ENCODE measurements at regions not wholly inside any gene's neighbourhood (a gene's known extent, or its start where the extent isn't known, plus 50 kb on each side); places are given as distances from the start of the nearest gene placed in this dataset.

- TF ChIP-seq CTCF (IDR thresholded peaks at IDR 0.05; ENCODE audit: low read depth, low read length) = no peak
- Histone ChIP-seq H3K27me3 (ENCODE audit: control insufficient read depth, insufficient read depth, low read length) (no peaks in the 10 kb centered on the region), H3K4me3 (ENCODE audit: low read depth, low read length) (no peak overlapping the region), H3K27ac (ENCODE audit: low read depth, low read length) (no peak overlapping the region), H3K9me3 (ENCODE audit: control insufficient read depth, insufficient read depth, low read length) (peaks cover 3% of the 10 kb centered on the region; the same call in 1 of the 2 replicates)
- no peak for DNase-seq (ENCODE audit: low read depth, low spot score)
- POLR2A ChIA-PET = interaction anchor here (1.2 kb wide), 2 partner anchors 252 to 787 kb away, joined by 3 to 5 read pairs; no protein-coding TSS in a partner anchor
- CTCF ChIA-PET = interaction anchor here (0.5 to 3.7 kb wide), 17 partner anchors 20 to 1232 kb away, joined by 3 to 30 read pairs (median 5); no protein-coding TSS in a partner anchor
Measured at GRCh38 chr3:106610362-106610959, 741.6 kb upstream of the CBLB start.

- ChIA-PET POLR2A (interaction anchor here (0.6 kb wide), 1 partner anchor 655 kb away, joined by 5 read pairs; no protein-coding TSS in a partner anchor), CTCF (interaction anchor here (3.2 to 3.7 kb wide), 2 partner anchors 454 to 507 kb away, joined by 18 to 30 read pairs; no protein-coding TSS in a partner anchor)
- no peak for DNase-seq (ENCODE audit: low read depth, low spot score)
- no peak overlapping the region for H3K27ac ChIP-seq (ENCODE audit: low read depth, low read length)
- no peak for TF ChIP-seq CTCF (IDR thresholded peaks at IDR 0.05; ENCODE audit: low read depth, low read length)
- no peak overlapping the region for H3K4me3 ChIP-seq (ENCODE audit: low read depth, low read length)
- H3K9me3 ChIP-seq (ENCODE audit: control insufficient read depth, insufficient read depth, low read length) = peaks cover 3% of the 10 kb centered on the region; the same call in 1 of the 2 replicates
- no peaks in the 10 kb centered on the region for H3K27me3 ChIP-seq (ENCODE audit: control insufficient read depth, insufficient read depth, low read length)
Measured at GRCh38 chr3:106611116-106611515, 742.3 kb upstream of the CBLB start.

- Histone ChIP-seq H3K27ac (ENCODE audit: low read depth, low read length) (no peak overlapping the region), H3K27me3 (ENCODE audit: control insufficient read depth, insufficient read depth, low read length) (no peaks in the 10 kb centered on the region), H3K9me3 (ENCODE audit: control insufficient read depth, insufficient read depth, low read length) (peaks cover 3% of the 10 kb centered on the region; the same call in 1 of the 2 replicates), H3K4me3 (ENCODE audit: low read depth, low read length) (no peak overlapping the region)
- no peak for DNase-seq (ENCODE audit: low read depth, low spot score)
- no peak for TF ChIP-seq CTCF (IDR thresholded peaks at IDR 0.05; ENCODE audit: low read depth, low read length)
- CTCF ChIA-PET = interaction anchor here (1.6 to 3.7 kb wide), 2 partner anchors 453 to 507 kb away, joined by 3 to 30 read pairs; no protein-coding TSS in a partner anchor
- POLR2A ChIA-PET = no interaction called here
Measured at GRCh38 chr3:106611841-106612240, 743.0 kb upstream of the CBLB start.

- Histone ChIP-seq H3K27ac (ENCODE audit: low read depth, low read length) (no peak overlapping the region), H3K4me3 (ENCODE audit: low read depth, low read length) (no peak overlapping the region), H3K27me3 (ENCODE audit: control insufficient read depth, insufficient read depth, low read length) (no peaks in the 10 kb centered on the region), H3K9me3 (ENCODE audit: control insufficient read depth, insufficient read depth, low read length) (peaks cover 3% of the 10 kb centered on the region; the same call in 1 of the 2 replicates)
- DNase-seq (ENCODE audit: low read depth, low spot score) = no peak
- TF ChIP-seq CTCF (IDR thresholded peaks at IDR 0.05; ENCODE audit: low read depth, low read length) = no peak
- CTCF ChIA-PET = interaction anchor here (3.0 kb wide), 1 partner anchor 448 kb away, joined by 12 read pairs; no protein-coding TSS in a partner anchor
- POLR2A ChIA-PET = no interaction called here
Measured at GRCh38 chr3:106616556-106616955, 747.7 kb upstream of the CBLB start.

GRCh38 chr3:106617276-106617675 is 748.5 kb upstream of the CBLB start:
- H3K27me3 ChIP-seq (ENCODE audit: control insufficient read depth, insufficient read depth, low read length) = no peaks in the 10 kb centered on the region
- H3K4me3 ChIP-seq (ENCODE audit: low read depth, low read length) = no peak overlapping the region
- H3K9me3 ChIP-seq (ENCODE audit: control insufficient read depth, insufficient read depth, low read length) = peaks cover 3% of the 10 kb centered on the region; the same call in 1 of the 2 replicates
- ChIA-PET CTCF (interaction anchor here (3.0 kb wide), 1 partner anchor 447 kb away, joined by 12 read pairs; no protein-coding TSS in a partner anchor), POLR2A (no interaction called here)
- no peak overlapping the region for H3K27ac ChIP-seq (ENCODE audit: low read depth, low read length)
- TF ChIP-seq CTCF (IDR thresholded peaks at IDR 0.05; ENCODE audit: low read depth, low read length) = no peak
- no peak for DNase-seq (ENCODE audit: low read depth, low spot score)
